ENCODE measurements at regions not wholly inside any gene's neighbourhood (a gene's known extent, or its start where the extent isn't known, plus 50 kb on each side); places are given as distances from the start of the nearest gene placed in this dataset.

DNA sequence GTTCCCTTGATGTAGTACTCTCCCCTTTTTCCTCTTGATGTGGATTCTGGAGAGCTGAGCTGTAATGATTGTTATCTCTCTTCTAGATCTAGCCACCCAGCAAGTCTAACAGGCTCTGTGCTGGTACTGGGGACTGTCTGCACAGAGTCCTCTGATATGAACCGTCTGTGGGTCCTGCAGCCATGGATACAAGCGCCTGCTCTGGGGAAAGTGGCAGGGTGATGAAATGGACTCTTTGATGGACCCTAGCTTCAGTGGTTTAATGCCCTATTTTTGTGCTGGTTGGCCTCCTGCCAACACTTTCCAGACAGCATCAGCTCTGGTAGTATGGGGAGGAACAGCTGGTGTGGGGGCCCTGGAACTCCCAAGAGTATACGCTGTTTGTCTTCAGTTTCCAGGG lies 216.3 kb downstream of the ADGRG6 start:
- Histone ChIP-seq H3K36me3 (no peaks in the 10 kb centered on the region), H3K27me3 (no peaks in the 10 kb centered on the region), H3K27ac (no peak overlapping the region), H3K9me3 (peaks cover 0 to 8% (median 0%) of the 10 kb centered on the region in 12 donors), H3K4me1 (no peaks in the 10 kb centered on the region), H3K4me3 (no peak overlapping the region)
- ATAC-seq = no peak
- intact Hi-C loops (cut with DNase I) = no loop called here
- TF ChIP-seq POLR2A (IDR thresholded peaks at IDR 0.05) = no peak
- no peak for TF ChIP-seq CTCF (IDR thresholded peaks at IDR 0.05)
- 25 to 36% (median 31%) methylated on average over 3 of the region's 3 CpGs for WGBS, 4 donors
- DNase-seq = no peak

DNA sequence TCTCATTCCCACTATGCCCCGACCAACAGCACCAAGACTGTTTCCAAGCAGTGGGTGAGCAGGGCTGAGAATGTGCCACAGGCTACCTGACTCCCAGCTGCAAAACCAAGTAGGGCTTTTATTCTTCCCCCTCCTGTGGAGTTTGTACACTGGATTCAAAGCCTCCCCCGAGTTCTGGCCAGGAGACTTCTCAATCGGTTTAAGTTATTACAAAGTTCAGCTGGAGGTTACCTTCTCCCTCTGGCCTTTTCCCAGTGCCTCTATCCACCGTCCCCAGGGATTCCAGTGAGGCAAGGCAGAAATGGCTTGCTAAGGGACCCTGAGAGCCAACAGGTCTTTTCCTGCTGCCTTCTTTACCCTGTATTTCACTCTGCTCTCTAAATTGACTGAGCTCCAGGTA lies 217.0 kb downstream of the ADGRG6 start:
- Histone ChIP-seq H3K9me3 (peaks cover 0 to 8% (median 0%) of the 10 kb centered on the region in 12 donors), H3K4me3 (no peak overlapping the region), H3K4me1 (no peaks in the 10 kb centered on the region), H3K36me3 (no peaks in the 10 kb centered on the region), H3K27ac (no peak overlapping the region), H3K27me3 (no peaks in the 10 kb centered on the region)
- ATAC-seq (no peak), DNase-seq (no peak)
- TF ChIP-seq CTCF (IDR thresholded peaks at IDR 0.05) = no peak
- no peak for TF ChIP-seq POLR2A (IDR thresholded peaks at IDR 0.05)
- intact Hi-C loops (cut with DNase I) = no loop called here
- 59 to 68% (median 62%) methylated on average over 4 of the region's 4 CpGs for WGBS, 4 donors

- Histone ChIP-seq H3K9me3 (peaks cover 0 to 3% (median 0%) of the 10 kb centered on the region in 12 donors), H3K27me3 (no peaks in the 10 kb centered on the region), H3K4me1 (no peaks in the 10 kb centered on the region), H3K36me3 (no peaks in the 10 kb centered on the region), H3K4me3 (no peak overlapping the region), H3K27ac (no peak overlapping the region)
- no peak for DNase-seq
- TF ChIP-seq CTCF (IDR thresholded peaks at IDR 0.05) (no peak), POLR2A (IDR thresholded peaks at IDR 0.05) (no peak)
- intact Hi-C loops (cut with DNase I) = no loop called here
- ATAC-seq = no peak
- WGBS, 4 donors = 82 to 92% (median 88%) methylated on average over 2 of the region's 2 CpGs
Measured at GRCh38 chr6:142521791-142522190, 220.0 kb downstream of the ADGRG6 start.

- H3K36me3 ChIP-seq = no peaks in the 10 kb centered on the region
- no peak for TF ChIP-seq POLR2A (IDR thresholded peaks at IDR 0.05)
- ATAC-seq (no peak), DNase-seq (no peak)
- H3K9me3 ChIP-seq = no peaks in the 10 kb centered on the region
- no peaks in the 10 kb centered on the region for H3K27me3 ChIP-seq
- H3K4me1 ChIP-seq = no peaks in the 10 kb centered on the region
- no peak overlapping the region for H3K4me3 ChIP-seq
- intact Hi-C loops (cut with DNase I) = no loop called here
- WGBS, 4 donors = 53 to 66% (median 59%) methylated on average over 4 of the region's 4 CpGs
- no peak overlapping the region for H3K27ac ChIP-seq
Measured at GRCh38 chr6:142523515-142524375, 221.9 kb downstream of the ADGRG6 start.
